GM23338 (cell line): ENCODE measurements at regions not wholly inside any gene's neighbourhood (a gene's known extent, or its start where the extent isn't known, plus 50 kb on each side); places are given as distances from the start of the nearest gene placed in this dataset.

Source experiments
- ATAC-seq: fragments of 200-7000 bp; cut with Tn5 transposase; 3 replicates; pipeline ENCODE4 v1.9.1; 2020
- DNase-seq: peaks from one replicate; pipeline ENCODE4 v3.0.0-alpha.2; 2015; ENCODE audit warnings: low spot score
- H2AFZ ChIP-seq: fragments of 200-600 bp; sonication (generic); 2 replicates; pipeline ENCODE4 v1.8.0; 2016; ENCODE audit warnings: antibody characterized with exemption, mild to moderate bottlenecking, moderate library complexity
- H3F3A ChIP-seq: fragments of 200-600 bp; sonication (generic); replicated peaks from 2 replicates; pipeline ENCODE4 v1.8.0; 2017; ENCODE audit warnings: antibody characterized with exemption, mixed run types, low read depth
- H3K27ac ChIP-seq: fragments of 200-600 bp; sonication (generic); 2 replicates; pipeline ENCODE4 v1.6.1; 2016; ENCODE audit warnings: low read depth
- H3K27me3 ChIP-seq: fragments of 200-600 bp; sonication (generic); 2 replicates; pipeline ENCODE4 v1.8.0; 2016; ENCODE audit warnings: mild to moderate bottlenecking, mixed run types, moderate library complexity; ENCODE audit not compliant: insufficient read depth
- H3K36me3 ChIP-seq: fragments of 200-600 bp; sonication (generic); 2 replicates; pipeline ENCODE4 v1.8.0; 2016; ENCODE audit warnings: mild to moderate bottlenecking; ENCODE audit not compliant: insufficient read depth
- H3K4me1 ChIP-seq: fragments of 200-600 bp; sonication (generic); 2 replicates; pipeline ENCODE4 v1.8.0; 2016; ENCODE audit warnings: mild to moderate bottlenecking, moderate library complexity; ENCODE audit not compliant: insufficient read depth
- H3K4me2 ChIP-seq: fragments of 200-600 bp; sonication (generic); 2 replicates; pipeline ENCODE4 v1.7.1; 2017; ENCODE audit warnings: mixed run types
- H3K4me3 ChIP-seq: fragments of 200-600 bp; sonication (generic); 2 replicates; pipeline ENCODE4 v1.6.1; 2016; ENCODE audit warnings: mixed run types
- H3K79me2 ChIP-seq: fragments of 200-600 bp; sonication (generic); replicated peaks from 2 replicates; pipeline ENCODE4 v1.8.0; 2017; ENCODE audit warnings: mild to moderate bottlenecking; ENCODE audit not compliant: insufficient read depth
- H3K9me2 ChIP-seq: fragments of 200-600 bp; sonication (generic); 2 replicates; pipeline ENCODE4 v1.8.0; 2017; ENCODE audit not compliant: insufficient read depth
- H4K20me1 ChIP-seq: fragments of 200-600 bp; sonication (generic); replicated peaks from 2 replicates; pipeline ENCODE4 v1.8.0; 2017; ENCODE audit warnings: mild to moderate bottlenecking; ENCODE audit not compliant: insufficient read depth
- H3K27ac Mint-ChIP-seq: 2 replicates; pipeline ENCODE4 v1.8.0; 2020; ENCODE audit warnings: inconsistent platforms, mild to moderate bottlenecking, moderate library complexity, mixed read lengths
- H3K27me3 Mint-ChIP-seq: 3 replicates; pipeline ENCODE4 v1.8.0; 2022; ENCODE audit warnings: low read depth, mild to moderate bottlenecking, moderate library complexity, mixed read lengths, inconsistent platforms; ENCODE audit not compliant: insufficient read depth, poor library complexity
- H3K36me3 Mint-ChIP-seq: 3 replicates; pipeline ENCODE4 v1.8.0; 2021; ENCODE audit warnings: low read depth, mild to moderate bottlenecking, inconsistent platforms, moderate library complexity, mixed read lengths
- H3K4me1 Mint-ChIP-seq: 3 replicates; pipeline ENCODE4 v1.8.0; 2020; ENCODE audit warnings: mild to moderate bottlenecking, inconsistent platforms, mixed read lengths
- H3K4me3 Mint-ChIP-seq: 3 replicates; pipeline ENCODE4 v1.8.0; 2021; ENCODE audit warnings: moderate library complexity, mild to moderate bottlenecking, inconsistent platforms, mixed read lengths
- H3K9me3 Mint-ChIP-seq: 3 replicates; pipeline ENCODE4 v1.8.0; 2020; ENCODE audit warnings: moderate library complexity, mild to moderate bottlenecking, inconsistent platforms, mixed read lengths
- CREB1 ChIP-seq: fragments of 250-450 bp; sonication (Bioruptor Pico); IDR thresholded peaks from 2 replicates; pipeline ENCODE4 v1.5.0; 2020; ENCODE audit warnings: low read depth, mild to moderate bottlenecking, moderate library complexity
- EZH2phosphoT487 ChIP-seq: fragments of 200-600 bp; sonication (generic); IDR thresholded peaks from one replicate; pipeline ENCODE4 v1.8.1; 2018; ENCODE audit warnings: antibody characterized with exemption; ENCODE audit not compliant: unreplicated experiment
- JUNB ChIP-seq: IDR thresholded peaks from one replicate; pipeline ENCODE4 v1.6.1; 2016; ENCODE audit warnings: antibody characterized with exemption; ENCODE audit not compliant: unreplicated experiment
- NANOG ChIP-seq: IDR thresholded peaks from 2 replicates; pipeline ENCODE4 v1.6.1; 2016; ENCODE audit warnings: antibody characterized with exemption, borderline replicate concordance
- POLR2AphosphoS5 ChIP-seq: IDR thresholded peaks from 2 replicates; pipeline ENCODE4 v1.6.1; 2016; ENCODE audit warnings: antibody characterized with exemption, low read depth
- REST ChIP-seq: IDR thresholded peaks from one replicate; pipeline ENCODE4 v1.6.1; 2018; ENCODE audit warnings: antibody characterized with exemption; ENCODE audit not compliant: unreplicated experiment
- ZNF462 ChIP-seq: fragments of 250-450 bp; sonication (Bioruptor Pico); IDR thresholded peaks from 2 replicates; pipeline ENCODE4 v1.5.0; 2020; ENCODE audit warnings: mild to moderate bottlenecking, moderate library complexity
- TF ChIP-seq, protein P1 (sequence below), 2 experiments: fragments of 200-600 bp in 1 of 2; sonication (generic) in 1 of 2; conservative IDR thresholded peaks; 2 replicates each; pipeline versions ENCODE4 v1.5.1 to v1.6.1; 2016 to 2017; ENCODE audit warnings: antibody characterized with exemption in 2 of 2, low read depth in 2 of 2, mild to moderate bottlenecking in 2 of 2, moderate library complexity in 1 of 2

DNA sequence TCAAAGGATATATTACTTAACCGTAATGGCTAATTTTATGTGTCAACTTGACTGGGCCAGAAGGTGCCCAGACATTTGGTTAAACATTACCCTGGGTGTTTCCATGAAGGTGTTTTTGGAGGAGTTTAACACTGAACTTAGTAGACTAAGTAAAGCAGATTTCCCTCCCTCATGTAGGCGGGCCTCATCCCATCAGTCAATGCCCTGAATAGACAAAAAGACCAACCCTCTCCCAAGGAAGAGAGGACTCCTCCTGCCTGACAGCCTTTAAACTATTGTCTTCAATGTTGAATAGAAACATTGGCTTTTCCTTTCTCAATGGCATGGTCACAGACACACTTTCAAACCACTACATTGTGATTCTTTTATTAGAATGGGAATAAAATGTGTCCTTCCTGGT is 121.9 kb downstream of the SETD4 start (continued):
- TF ChIP-seq ZNF462 (CRISPR knock-in tag) (no peak), JUNB (no peak), CREB1 (CRISPR knock-in tag) (no peak), REST (no peak)

- Mint-ChIP-seq H3K27me3 (no peaks in the 10 kb centered on the region), H3K4me3 (no peak overlapping the region), H3K36me3 (no peaks in the 10 kb centered on the region), H3K27ac (no peak overlapping the region), H3K9me3 (no peaks in the 10 kb centered on the region), H3K4me1 (no peaks in the 10 kb centered on the region)
- Histone ChIP-seq H3K36me3 (no peaks in the 10 kb centered on the region), H3K27me3 (no peaks in the 10 kb centered on the region), H3K79me2 (no peaks in the 10 kb centered on the region), H3K4me2 (no peak overlapping the region), H3F3A (no peaks in the 10 kb centered on the region), H2AFZ (no peak overlapping the region), H4K20me1 (no peaks in the 10 kb centered on the region; the same call in 1 of the 2 replicates), H3K27ac (no peak overlapping the region), H3K4me3 (no peak overlapping the region), H3K9me2 (0 out of 2 replicates have a peak, but pooled peaks cover 3% of the 10 kb centered on the region), H3K4me1 (no peaks in the 10 kb centered on the region)
- peak; percentile 52 for DNase-seq
- ATAC-seq, result peak; percentile 75
- TF ChIP-seq POLR2AphosphoS5, result no peak
- TF ChIP-seq, protein P1, sequence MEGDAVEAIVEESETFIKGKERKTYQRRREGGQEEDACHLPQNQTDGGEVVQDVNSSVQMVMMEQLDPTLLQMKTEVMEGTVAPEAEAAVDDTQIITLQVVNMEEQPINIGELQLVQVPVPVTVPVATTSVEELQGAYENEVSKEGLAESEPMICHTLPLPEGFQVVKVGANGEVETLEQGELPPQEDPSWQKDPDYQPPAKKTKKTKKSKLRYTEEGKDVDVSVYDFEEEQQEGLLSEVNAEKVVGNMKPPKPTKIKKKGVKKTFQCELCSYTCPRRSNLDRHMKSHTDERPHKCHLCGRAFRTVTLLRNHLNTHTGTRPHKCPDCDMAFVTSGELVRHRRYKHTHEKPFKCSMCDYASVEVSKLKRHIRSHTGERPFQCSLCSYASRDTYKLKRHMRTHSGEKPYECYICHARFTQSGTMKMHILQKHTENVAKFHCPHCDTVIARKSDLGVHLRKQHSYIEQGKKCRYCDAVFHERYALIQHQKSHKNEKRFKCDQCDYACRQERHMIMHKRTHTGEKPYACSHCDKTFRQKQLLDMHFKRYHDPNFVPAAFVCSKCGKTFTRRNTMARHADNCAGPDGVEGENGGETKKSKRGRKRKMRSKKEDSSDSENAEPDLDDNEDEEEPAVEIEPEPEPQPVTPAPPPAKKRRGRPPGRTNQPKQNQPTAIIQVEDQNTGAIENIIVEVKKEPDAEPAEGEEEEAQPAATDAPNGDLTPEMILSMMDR (conservative IDR thresholded peaks at IDR 0.05; ENCODE audit: low read depth in 2 of 2), result peak; percentile 51 to 53
- no peak for TF ChIP-seq JUNB
- no peak for TF ChIP-seq NANOG
- TF ChIP-seq EZH2phosphoT487, result no peak
These were observed 126.9 kb downstream of the SETD4 start for GRCh38 chr21:35933466-35933865.
